AG20443 (cell line): ENCODE measurements at regions not wholly inside any gene's neighbourhood (a gene's known extent, or its start where the extent isn't known, plus 50 kb on each side); places are given as distances from the start of the nearest gene placed in this dataset.
"Not testable (repeated sequence)": the region's sequence is repeated elsewhere in the genome, so short reads cannot be mapped to it uniquely, and the experiment has no call there.

Experiments used
- DNase-seq: peaks from one replicate; pipeline ENCODE4 v3.0.0; 2012; ENCODE audit warnings: low spot score, mixed read lengths

DNA sequence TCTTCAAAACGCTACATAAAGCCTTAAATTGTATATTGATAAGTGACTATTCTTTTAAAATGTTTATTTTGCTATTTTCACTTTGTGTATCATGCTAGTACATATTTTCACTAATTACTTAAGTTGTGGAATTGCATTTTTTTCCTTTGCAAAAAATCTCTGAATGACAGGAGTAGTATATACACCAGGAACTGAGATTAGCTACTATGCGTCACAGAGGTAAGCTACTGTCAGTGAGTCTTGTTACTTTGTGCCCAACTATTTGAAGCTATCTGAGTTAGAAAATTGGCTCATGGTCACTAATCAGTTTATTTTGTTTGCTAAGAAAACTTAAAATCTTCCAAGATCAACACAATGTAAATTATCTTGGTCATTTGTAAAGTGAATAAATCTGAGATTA, 887.4 kb downstream of the TMTC2 start:
- DNase-seq: no peak

DNA sequence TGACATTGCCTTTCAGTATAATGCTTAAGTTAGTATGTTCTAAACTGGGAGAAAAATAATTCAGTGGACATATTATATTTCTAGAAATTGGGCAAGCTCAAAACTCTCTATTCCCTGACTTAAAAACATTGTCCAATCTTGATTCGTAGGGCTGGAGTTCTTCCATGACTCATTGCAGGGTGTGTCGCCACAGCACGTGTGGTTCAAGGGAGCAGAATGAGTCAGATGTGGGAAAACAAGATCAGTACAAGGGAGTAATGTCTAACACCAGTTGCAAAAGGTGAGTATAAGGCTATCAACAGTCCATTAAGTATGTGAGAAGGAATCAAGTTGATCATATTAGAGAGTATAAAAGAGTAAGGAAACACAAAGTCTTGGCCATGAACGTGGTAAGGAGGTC, 887.0 kb downstream of the TMTC2 start:
- peak; percentile 14 for DNase-seq

DNA sequence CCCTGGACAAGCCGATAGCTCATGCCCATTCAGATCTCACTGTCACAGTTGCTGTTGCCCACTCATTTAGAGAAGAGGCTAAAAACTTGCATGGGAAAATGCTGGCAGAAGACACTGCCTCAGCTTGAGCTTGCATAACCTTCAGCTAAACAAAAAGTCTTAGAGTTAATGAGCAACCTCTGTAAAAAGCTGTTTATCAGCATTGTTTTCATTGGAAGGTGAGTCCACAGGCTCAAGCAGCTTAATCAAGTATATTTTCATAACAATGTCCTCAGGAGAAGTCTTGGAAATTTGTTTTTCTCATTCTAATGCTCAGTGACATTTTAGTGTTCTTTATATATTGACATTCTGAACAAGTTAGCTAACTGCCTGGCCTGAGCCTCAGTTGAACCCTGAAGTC, 872.9 kb downstream of the TMTC2 start:
- no peak for DNase-seq

DNA sequence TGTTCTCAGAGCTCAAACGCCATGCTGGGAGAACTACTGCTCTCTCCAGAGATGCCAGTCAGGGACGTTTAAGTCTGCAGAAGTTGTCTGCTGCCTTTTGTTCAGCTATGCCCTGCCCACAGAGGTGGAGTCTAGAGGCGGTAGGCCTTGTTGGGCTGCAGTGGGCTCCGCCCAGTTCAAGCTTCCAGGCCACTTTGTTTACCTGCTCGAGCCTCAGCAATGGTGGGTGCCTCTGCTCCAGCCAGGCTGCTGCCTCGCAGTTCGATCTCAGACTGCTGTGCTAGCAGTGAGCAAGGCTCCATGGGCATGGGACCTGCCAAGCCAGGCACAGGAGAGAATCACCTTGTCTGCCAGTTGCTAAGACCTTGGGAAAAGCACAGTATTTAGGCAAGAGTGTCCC, 869.3 kb downstream of the TMTC2 start:
- not testable (repeated sequence) for DNase-seq

DNA sequence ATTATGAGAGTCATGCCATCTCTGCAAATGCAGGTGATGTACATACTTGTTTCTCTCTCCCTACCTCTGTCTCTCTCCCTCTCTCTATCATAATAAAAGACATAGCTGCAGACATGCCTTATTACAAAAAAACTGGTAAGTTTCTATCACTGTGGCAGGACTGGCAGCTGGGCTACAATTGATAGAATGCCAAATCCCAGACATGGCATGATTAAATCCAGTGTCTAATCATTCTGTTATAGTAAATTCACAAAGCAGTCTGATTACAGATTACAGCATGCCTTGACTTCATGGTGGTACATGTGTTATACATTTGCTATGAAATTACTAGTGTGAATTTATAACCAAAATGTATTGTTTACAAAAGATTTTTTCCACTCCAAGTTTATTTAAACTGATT, 854.7 kb downstream of the TMTC2 start:
- DNase-seq: no peak

DNA sequence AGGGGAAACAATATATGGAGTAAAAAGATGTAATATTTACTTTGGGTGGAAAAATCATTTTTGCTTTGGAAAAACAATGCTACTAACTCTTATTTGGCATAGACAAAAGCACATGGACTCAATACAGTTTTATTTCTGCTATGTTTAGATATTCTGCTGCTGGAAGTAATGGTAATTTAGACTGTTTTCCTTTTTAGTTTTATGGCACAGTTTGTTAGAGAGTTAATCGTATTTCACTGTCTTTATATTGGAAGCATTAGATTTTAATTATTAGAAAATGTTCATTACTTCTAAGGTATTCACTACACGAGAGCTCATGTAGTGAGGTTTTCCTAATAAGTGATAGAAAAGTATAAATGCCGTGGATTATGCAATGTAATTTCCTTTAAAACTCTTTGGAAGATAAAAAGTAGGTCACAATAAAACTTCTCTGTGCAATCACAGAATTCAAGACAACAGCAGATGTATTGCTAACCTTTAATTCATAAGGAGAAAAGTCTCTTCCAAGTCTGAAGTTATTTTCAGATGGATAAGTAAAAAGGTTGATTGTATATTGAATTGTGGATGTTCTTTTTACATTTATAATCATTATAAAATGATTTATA, 851.8 kb downstream of the TMTC2 start:
- no peak for DNase-seq

DNA sequence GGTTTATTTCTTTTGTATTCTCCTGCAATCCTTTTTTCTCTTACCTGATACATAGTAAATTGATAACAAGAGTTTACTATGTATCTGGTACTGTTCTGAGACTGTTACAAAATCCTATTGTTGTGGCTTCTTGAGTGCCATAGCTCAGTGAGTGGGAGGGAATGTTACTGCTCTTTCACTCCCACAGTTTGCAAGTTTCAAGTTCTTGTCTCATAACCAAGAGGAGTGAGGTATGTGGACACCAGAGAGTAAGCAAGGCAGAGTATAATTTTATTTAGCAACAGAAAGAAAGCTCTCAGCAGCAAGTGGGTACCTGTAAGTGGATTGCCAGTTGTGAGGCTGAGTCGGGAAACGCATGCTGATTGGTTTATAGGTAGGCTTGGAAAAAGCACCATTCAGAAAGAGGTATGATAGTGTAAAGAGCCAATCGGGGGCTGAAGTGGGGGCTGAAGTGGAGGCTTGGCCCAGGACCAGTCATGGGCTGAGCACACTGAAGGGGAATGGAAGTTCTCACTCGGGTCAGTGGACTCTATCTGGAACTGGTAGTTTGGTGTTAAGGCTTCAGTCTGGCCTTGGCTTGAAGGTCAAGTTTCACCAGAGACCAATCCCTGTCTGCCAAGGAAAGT, 850.8 kb downstream of the TMTC2 start:
- no peak for DNase-seq

DNA sequence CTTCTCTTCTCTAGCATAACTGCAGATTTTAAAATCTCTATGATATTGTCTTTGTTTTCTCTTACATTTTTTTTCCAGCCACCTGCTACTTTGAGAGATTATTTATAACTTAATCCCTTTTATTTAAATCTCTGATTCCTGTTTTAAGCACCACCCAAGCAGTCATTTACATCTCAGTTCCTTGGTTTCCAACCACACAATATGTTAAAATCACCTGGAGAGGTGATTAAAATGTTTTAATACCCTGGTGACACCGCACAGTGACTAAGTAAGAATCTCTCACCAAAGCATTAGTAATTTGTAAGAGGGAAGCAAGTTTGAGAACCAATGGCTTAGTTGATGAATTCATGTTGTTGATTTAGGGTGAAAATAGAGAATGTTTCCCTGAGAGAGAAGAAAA, 849.8 kb downstream of the TMTC2 start:
- DNase-seq: no peak

DNA sequence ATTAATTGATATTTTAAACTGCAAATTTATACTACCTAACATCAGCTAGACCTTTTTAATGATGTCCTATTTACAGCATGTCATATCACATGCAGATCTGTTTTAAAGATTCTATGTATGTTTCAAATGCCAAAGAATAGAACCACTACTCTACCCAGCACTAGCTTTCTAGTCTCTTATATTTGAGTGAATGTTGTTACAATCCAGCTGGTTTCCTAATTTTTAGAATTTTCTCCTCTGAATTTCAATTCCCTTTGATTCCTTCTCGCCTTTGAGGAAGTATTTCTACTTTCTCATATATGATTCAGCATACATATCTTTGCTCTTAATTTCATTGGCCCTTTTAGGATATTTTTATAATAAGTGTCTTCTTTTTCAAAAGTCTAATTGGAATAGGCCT, 841.9 kb downstream of the TMTC2 start:
- DNase-seq: no peak

DNA sequence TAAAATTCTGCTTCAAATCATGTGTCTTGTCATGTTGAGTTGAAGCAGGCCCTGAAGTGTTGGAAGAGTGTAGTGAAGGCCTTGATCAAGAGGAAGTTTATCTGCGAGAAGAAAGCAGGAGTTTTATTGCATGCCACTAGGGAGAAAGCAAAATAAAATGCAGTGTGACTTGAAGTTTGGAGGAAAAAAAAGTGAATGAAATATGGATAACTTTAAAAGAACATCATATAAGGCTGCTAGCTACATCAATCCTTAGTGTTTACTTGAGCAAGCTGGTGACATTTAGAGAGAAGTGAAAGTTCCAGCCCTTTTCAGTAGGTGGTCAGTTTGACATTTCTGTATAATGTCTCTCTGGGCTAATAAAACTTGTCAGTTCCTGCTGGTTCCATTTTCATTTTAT, 841.1 kb downstream of the TMTC2 start:
- no peak for DNase-seq

DNA sequence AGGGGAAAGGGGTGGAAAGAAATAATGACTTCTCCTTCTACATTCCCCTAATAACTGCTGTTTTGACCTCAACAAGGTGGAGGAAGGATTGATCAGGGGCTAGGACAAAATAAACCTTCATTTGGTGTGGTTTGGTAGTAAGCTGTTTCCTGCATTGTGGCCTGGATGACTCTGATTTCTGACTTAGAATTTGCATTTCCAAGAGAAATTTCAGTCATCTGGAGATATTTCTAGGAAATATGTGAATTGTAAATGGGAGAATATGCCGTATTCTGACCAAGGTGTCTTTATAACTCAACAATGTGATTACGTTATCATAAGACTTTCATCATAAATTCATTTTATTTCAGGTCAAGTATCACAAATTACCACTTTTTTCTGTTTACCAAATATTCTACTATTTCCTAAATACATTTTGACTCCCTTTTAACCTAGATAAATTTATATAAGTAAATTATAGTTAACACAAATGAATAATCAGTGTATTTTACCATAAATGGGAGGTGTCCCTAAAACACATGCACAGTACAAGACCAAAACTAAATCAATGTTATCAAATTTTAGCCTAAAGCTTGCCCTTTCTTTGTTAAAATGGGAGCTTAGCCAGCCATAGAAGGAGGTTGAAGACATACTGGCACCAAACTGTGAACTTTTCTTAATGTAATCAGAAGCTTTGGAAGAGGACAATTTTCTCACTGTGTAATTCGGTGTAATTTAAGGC, 828.8 kb downstream of the TMTC2 start:
- no peak for DNase-seq

DNA sequence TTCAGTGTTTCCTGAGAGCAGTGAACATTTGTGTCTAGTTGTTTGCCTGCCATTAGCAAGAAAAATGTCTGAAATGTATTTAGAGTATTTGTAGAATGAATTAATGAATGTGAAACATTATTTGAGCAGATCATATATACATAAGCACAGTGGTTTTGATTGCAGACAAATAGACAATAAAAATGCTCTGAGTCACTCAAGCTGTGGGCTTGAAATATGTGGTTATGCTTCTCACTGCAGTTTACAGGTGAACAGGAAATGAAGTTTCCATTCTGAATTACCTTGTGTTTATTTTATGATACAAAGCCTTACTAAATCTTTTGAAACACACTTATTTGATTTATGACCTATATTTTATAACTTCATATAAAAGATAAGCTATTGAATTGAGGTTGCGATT, 827.7 kb downstream of the TMTC2 start:
- no peak for DNase-seq

DNA sequence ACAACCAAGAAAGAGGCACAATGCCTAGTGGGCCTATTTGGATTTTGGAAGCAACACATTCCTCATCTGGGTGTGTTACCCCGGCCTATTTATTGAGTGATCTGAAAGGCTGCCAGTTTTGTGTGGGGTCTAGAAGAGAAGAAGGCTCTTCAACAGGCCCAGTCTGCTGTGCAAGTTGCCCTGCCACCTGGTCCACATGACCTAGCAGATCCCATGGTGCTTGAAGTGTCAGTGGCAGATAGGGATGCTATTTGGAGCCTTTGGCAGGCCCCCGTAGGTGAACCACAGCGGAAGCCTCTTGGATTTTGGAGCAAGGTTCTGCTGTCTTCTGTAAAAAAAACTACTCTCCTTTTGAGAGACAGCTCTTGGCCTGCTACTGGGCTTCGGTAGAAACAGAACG, 820.1 kb downstream of the TMTC2 start:
- no peak for DNase-seq

DNA sequence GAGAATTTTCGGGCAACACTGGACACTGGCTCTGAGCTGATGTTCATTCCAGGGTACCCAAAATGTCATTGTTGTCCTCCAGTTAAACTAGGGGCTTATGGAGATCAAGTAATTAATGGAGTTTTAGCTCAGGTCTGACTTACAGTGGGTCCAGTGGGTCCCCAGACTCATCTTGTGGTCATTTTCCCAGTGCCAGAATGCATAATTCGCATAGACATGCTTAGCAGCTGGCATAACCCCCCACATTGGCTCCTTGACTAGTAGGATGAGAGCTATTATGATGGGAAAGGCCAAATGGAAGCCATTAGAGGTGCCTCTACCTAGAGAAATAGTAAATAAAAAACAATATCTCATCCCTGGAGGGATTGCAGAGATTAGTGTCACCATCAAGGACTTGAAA, 818.9 kb downstream of the TMTC2 start:
- DNase-seq: no peak

DNA sequence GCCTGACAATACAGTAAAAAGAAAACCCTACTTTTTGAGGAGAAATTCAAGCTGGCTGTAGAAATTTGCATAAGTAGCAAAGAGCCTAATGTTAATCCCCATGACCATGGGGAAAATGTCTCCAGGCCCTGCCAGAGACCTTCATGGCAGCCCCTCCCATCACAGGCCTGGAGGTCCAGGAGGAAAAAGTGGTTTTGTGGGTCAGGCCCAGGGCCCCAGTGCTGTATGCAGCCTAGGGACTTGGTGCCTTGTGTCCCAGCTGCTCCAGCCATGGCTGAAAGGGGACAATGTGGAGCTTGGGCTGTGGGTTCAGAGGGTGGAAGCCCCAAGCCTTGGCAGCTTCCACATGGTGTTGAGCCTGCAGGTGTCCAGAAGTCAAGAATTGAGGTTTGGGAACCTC, 813.2 kb downstream of the TMTC2 start:
- DNase-seq: not testable (repeated sequence)

DNA sequence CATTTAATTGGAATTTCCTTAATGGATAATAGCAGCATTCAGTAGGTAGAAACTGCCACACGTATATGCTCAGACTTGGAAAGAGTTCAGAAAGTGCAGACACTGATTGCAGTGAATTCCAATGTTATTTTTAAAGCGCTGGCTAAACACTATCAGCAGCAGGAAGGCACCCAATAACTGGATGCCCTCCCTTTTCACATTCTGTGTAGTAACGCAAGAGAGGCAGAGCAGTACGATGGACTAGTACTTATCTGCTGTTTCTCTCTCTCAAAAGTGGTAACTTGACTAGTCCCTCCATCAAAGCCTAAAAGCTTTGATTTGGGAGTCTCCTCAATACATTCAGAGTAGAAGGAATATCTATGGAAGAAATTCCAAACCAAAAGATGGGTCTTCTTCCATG, 791.0 kb downstream of the TMTC2 start:
- DNase-seq: no peak

DNA sequence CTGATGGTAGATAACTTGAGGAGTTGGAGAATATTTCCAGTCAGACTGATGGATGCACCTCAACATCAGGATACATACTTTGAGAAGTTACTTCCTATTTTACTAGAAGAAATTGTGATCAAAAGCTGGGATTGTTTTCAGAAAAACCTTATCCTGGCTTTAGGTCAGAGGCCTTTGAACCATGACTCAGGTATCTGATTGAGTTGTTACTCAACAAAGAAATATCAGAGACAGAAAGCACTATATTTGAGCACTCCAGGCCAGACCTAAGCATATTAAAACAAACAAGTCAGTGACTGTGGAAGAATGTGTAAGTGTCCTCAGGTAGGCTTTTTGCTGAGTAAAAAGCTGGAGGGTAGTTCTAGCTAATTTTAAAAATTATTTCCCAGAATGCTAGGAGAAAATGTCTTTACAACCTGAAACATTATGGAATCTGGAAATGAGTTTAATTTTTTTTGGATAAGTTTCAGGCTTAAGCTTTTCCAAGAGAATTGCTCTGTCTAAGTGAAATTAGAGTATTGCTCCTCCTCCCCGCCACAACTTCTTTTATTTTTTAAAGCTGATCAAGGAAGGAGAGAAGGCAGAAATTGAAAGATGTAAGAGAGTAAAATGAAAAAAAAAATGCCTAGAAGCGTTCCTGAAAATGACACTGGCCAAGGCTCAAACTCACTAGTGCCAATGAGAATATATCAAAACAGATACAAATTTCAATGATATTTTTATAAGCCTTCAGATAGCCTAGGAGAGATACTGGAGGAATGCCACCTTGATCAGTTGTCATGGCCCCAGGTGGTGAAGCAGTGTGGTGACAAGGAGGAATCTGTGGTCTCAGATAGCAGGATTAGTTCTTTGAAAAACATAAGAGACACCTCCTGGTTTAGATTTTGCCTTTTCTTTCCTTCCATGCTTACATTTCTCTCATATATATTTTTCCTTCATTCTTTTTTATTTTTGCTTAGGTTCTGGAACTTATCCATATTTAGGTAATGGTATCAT, 790.3 kb downstream of the TMTC2 start:
- DNase-seq: no peak

DNA sequence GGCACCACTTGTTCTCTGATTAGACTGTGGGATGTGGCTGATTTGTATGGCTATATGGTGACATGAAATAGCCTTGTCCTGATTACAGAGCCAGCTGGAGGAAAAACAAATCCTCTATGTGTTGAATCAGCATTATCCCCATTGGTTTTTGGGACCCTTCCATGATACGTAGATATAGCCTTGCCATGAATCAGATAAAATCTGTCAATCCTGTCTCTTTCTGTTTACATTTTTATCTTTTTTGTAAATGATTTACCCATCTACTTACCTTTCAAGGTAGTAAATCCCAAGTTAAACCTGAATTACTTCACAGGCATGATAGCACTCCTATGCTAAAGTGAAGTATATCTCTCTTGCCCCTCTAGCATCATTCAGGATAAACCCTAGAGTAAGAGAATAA, 789.3 kb downstream of the TMTC2 start:
- no peak for DNase-seq

DNA sequence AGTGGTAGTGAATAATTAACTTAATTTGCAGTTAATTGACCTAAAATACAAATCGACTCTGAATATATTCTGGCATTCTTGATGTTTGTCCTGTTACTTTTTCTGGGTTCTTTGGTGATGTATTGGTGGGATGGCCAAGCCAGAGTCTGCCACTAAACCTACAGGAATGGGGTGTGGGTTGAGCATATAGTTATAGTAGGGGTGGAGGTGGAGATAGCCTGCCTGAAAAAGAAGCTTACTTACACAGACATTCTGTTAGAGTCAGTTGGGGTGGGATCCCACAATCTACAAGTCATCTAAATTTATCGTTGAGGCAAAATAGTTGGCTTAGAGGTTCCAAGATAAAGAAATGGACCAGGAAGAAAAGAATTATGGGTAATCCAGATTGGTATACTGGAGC, 787.7 kb downstream of the TMTC2 start:
- no peak for DNase-seq

DNA sequence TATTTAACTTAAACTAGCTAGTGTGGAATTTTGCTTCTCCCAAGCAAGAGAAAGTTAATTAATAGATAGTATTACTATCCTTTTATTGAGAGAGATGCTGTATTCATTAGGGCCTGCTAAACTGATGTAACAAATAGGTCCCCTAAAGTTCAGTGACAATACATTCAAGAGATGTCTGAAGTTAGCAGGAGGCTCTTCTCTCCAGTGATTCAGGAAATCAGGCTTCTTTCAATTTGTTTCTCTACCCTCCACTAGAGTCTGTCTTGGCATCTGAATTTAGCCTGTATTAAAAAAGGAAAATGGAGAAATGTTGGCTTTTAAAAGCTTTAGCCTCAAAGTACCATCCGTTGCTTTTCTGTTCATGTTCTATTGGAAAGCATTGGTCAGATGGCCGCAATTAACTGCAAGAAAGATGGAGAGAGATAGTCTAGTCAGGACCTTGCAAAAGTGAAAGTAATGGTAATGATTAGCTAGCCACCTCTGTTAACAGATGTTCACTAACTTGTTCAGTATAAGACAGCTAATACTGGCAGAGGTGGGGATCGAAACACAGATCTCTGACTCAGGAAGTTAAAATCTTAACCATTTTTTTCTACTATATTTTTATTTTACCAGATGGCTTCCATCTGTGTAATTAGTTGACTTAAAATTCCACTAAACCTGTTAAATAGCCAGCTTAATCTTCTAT, 786.8 kb downstream of the TMTC2 start:
- DNase-seq: no peak

DNA sequence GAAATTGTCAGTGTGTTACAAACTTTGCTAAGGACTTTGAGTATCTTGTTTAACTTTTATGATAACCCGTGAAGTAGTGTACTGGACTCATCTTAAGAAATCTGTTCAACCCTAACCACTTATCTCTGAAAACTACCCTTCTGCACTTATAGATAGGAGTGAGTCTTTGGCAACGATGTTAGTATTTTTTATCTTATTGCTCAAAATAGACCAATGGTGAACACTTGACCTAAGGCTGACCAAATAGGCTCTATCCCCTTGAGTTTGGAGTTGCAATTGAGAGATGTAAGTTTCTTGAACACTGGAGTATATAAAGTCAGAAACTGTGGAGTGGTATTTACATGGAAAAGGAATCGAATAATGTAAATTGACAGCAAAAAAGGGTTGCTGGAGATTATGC, 786.1 kb downstream of the TMTC2 start:
- no peak for DNase-seq

DNA sequence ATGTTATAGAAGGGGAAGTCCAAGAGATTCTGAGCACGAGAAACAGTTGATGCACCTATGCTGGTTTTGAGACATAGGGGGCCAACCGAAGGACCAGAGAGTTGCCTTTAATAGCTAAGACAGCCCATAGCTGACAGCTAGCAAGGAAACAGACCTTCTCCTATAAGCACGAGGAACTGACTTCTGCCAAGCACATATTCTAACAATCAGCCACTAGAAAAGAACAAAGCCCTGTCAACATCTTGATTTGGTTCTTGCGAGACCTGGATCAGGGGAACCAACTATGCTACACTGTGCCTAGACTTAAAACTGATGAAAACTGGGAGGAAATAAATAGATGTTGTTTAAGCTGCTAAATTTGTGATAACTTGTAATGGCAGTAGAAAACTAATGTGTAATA, 785.6 kb downstream of the TMTC2 start:
- DNase-seq: no peak
